ENCODE measurements at regions not wholly inside any gene's neighbourhood (a gene's known extent, or its start where the extent isn't known, plus 50 kb on each side); places are given as distances from the start of the nearest gene placed in this dataset.

DNA sequence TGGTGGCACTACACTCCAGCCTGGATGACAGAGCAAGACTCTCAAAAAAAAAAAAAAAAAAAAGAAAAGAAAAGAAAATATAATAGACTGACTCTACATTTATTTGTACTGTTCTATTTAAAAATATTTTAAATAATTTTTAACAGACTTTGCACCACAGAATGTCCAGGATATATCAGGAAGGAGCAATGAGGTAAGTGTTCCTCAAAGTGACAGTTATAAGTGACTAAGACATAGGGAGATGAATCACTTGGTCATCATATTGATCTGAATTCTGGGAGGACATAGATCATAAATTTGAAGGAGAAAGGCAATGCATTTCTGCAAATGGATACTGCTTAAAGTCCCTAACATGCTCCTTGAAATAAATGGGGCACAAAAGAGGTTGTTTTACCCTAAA, 221.5 kb downstream of the KCNC2 start:
- Histone ChIP-seq H3K9me3 (ENCODE audit: control insufficient read depth, low read length) (no peaks in the 10 kb centered on the region), H2AFZ (no peak overlapping the region), H3K9ac (no peak overlapping the region), H3K4me1 (no peaks in the 10 kb centered on the region), H3K36me3 (ENCODE audit: control insufficient read depth, insufficient read depth, low read length) (no peaks in the 10 kb centered on the region), H3K27ac (no peak overlapping the region), H3K4me2 (ENCODE audit: low read length) (no peak overlapping the region), H3K27me3 (ENCODE audit: control insufficient read depth, insufficient read depth, low read length) (no peaks in the 10 kb centered on the region), H3K79me2 (no peaks in the 10 kb centered on the region), H3K4me3 (ENCODE audit: low read depth, low read length) (no peak overlapping the region)
- TF ChIP-seq, protein P1, sequence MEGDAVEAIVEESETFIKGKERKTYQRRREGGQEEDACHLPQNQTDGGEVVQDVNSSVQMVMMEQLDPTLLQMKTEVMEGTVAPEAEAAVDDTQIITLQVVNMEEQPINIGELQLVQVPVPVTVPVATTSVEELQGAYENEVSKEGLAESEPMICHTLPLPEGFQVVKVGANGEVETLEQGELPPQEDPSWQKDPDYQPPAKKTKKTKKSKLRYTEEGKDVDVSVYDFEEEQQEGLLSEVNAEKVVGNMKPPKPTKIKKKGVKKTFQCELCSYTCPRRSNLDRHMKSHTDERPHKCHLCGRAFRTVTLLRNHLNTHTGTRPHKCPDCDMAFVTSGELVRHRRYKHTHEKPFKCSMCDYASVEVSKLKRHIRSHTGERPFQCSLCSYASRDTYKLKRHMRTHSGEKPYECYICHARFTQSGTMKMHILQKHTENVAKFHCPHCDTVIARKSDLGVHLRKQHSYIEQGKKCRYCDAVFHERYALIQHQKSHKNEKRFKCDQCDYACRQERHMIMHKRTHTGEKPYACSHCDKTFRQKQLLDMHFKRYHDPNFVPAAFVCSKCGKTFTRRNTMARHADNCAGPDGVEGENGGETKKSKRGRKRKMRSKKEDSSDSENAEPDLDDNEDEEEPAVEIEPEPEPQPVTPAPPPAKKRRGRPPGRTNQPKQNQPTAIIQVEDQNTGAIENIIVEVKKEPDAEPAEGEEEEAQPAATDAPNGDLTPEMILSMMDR (IDR thresholded peaks at IDR 0.05): no peak

Data from parathyroid adenoma (tissue), 2 donors.